IMR-90 (cell line): ENCODE measurements at regions not wholly inside any gene's neighbourhood (a gene's known extent, or its start where the extent isn't known, plus 50 kb on each side); places are given as distances from the start of the nearest gene placed in this dataset.

ENCODE experiments used
- ATAC-seq: fragments of 200-7000 bp; cut with Tn5 transposase; 2 replicates; pipeline ENCODE4 v1.9.1; 2020; ENCODE audit warnings: low read depth, mild to moderate bottlenecking, moderate library complexity
- BruUV-seq: library from RNA; stranded (reverse); fragments of 400-500 nt; replicated peaks from 2 replicates; lab custom pipeline; 2021; lab: Mats Ljungman, UMichigan
- CTCF ChIA-PET: fragments of 300-600 bp; formaldehyde crosslinking; extraction: SDS; loops from one replicate; lab custom pipeline; 2021; ENCODE audit warnings: antibody characterized with exemption; lab: Yijun Ruan, JAX
- POLR2A ChIA-PET: fragments of 300-600 bp; sonication (Branson Sonifier 250); formaldehyde crosslinking; loops from one replicate; lab custom pipeline; 2022; ENCODE audit warnings: antibody characterized with exemption; ENCODE audit not compliant: unreplicated experiment; lab: Charles Lee
- DNase-seq: peaks from one replicate; pipeline ENCODE4 v3.0.0; 2013
- H2AFZ ChIP-seq: replicated peaks from 2 replicates; pipeline ENCODE3; 2013; ENCODE audit warnings: low read length, mild to moderate bottlenecking; ENCODE audit not compliant: poor library complexity
- H2AK5ac ChIP-seq: 2 replicates; pipeline ENCODE4 v1.6.1; 2013; ENCODE audit warnings: low read depth, low read length, inconsistent platforms
- H2AK9ac ChIP-seq: replicated peaks from 2 replicates; pipeline ENCODE3; 2013; ENCODE audit warnings: mild to moderate bottlenecking, low read depth, low read length, moderate library complexity; ENCODE audit not compliant: poor library complexity
- H2BK120ac ChIP-seq: 2 replicates; pipeline ENCODE4 v1.6.1; 2013; ENCODE audit warnings: low read depth, low read length, inconsistent platforms
- H2BK15ac ChIP-seq: 3 replicates; pipeline ENCODE4 v1.6.1; 2013; ENCODE audit warnings: low read depth, low read length, inconsistent platforms
- H2BK20ac ChIP-seq: 2 replicates; pipeline ENCODE4 v1.6.1; 2013; ENCODE audit warnings: low read depth, mild to moderate bottlenecking, inconsistent platforms, low read length, moderate library complexity
- H2BK5ac ChIP-seq: 2 replicates; pipeline ENCODE4 v1.6.1; 2013; ENCODE audit warnings: mild to moderate bottlenecking, low read depth, low read length, inconsistent platforms; ENCODE audit not compliant: poor library complexity, severe bottlenecking
- H3K14ac ChIP-seq: replicated peaks from 2 replicates; pipeline ENCODE4 v1.6.1; 2013; ENCODE audit warnings: low read depth, low read length, inconsistent platforms
- H3K18ac ChIP-seq: 2 replicates; pipeline ENCODE4 v1.6.1; 2013; ENCODE audit warnings: low read depth, low read length, control low read depth
- H3K23ac ChIP-seq: 2 replicates; pipeline ENCODE4 v1.6.1; 2013; ENCODE audit warnings: low read depth, low read length, inconsistent platforms
- H3K27ac ChIP-seq: 2 replicates; pipeline ENCODE4 v1.5.1; 2013; ENCODE audit warnings: mild to moderate bottlenecking, control low read depth, low read length; ENCODE audit not compliant: insufficient read depth
- H3K27me3 ChIP-seq: 2 replicates; pipeline ENCODE4 v1.6.1; 2013; ENCODE audit warnings: low read length; ENCODE audit not compliant: control insufficient read depth, insufficient read depth
- H3K36me3 ChIP-seq: 2 replicates; pipeline ENCODE4 v1.6.1; 2013; ENCODE audit warnings: low read length, mixed read lengths; ENCODE audit not compliant: control insufficient read depth, insufficient read depth
- H3K4ac ChIP-seq: 2 replicates; pipeline ENCODE4 v1.6.1; 2013; ENCODE audit warnings: low read depth, low read length, inconsistent platforms
- H3K4me1 ChIP-seq: 2 replicates; pipeline ENCODE4 v1.6.1; 2013; ENCODE audit warnings: low read length, mixed read lengths; ENCODE audit not compliant: control insufficient read depth, insufficient read depth
- H3K4me2 ChIP-seq: 2 replicates; pipeline ENCODE4 v1.6.1; 2013; ENCODE audit warnings: low read depth, mild to moderate bottlenecking, control low read depth, low read length, moderate library complexity
- H3K4me3 ChIP-seq: 2 replicates; pipeline ENCODE4 v1.5.1; 2013; ENCODE audit warnings: low read depth, mild to moderate bottlenecking, control low read depth, low read length, moderate library complexity; ENCODE audit not compliant: insufficient read depth
- H3K56ac ChIP-seq: 2 replicates; pipeline ENCODE4 v1.6.1; 2013; ENCODE audit warnings: low read length, inconsistent platforms; ENCODE audit not compliant: insufficient read depth; ENCODE audit errors: extremely low read depth
- H3K79me1 ChIP-seq, 2 experiments: 2 replicates each; pipeline ENCODE4 v1.6.1; 2013; ENCODE audit warnings: low read length in 2 of 2, inconsistent platforms in 1 of 2, low read depth in 1 of 2
- H3K9ac ChIP-seq: 2 replicates; pipeline ENCODE4 v1.6.1; 2013; ENCODE audit warnings: low read depth, low read length, control low read depth
- H3K9me1 ChIP-seq: 2 replicates; pipeline ENCODE4 v1.6.1; 2013; ENCODE audit warnings: low read length, inconsistent platforms; ENCODE audit not compliant: insufficient read depth
- H3K9me3 ChIP-seq: 2 replicates; pipeline ENCODE4 v1.6.1; 2013; ENCODE audit warnings: low read length; ENCODE audit not compliant: control insufficient read depth, insufficient read depth
- H4K20me1 ChIP-seq: 2 replicates; pipeline ENCODE4 v1.6.1; 2013; ENCODE audit warnings: low read length, inconsistent platforms; ENCODE audit not compliant: insufficient read depth
- H4K5ac ChIP-seq: 2 replicates; pipeline ENCODE4 v1.6.1; 2013; ENCODE audit warnings: mild to moderate bottlenecking, low read depth, low read length, control low read depth
- H4K8ac ChIP-seq, 2 experiments: 2 replicates each; pipeline ENCODE4 v1.6.1; 2013; ENCODE audit warnings: low read depth in 2 of 2, low read length in 2 of 2, control low read depth in 1 of 2, inconsistent platforms in 1 of 2
- H4K91ac ChIP-seq: 2 replicates; pipeline ENCODE4 v1.6.1; 2013; ENCODE audit warnings: low read depth, low read length, inconsistent platforms; ENCODE audit not compliant: insufficient read depth
- BHLHE40 ChIP-seq: fragments of 150-350 bp; IDR thresholded peaks from 2 replicates; pipeline ENCODE4 v1.6.1; 2016; ENCODE audit warnings: mild to moderate bottlenecking, low read depth, low read length
- CEBPB ChIP-seq: IDR thresholded peaks from 2 replicates; pipeline ENCODE4 v1.6.1; 2012; ENCODE audit warnings: low read depth, low read length, improper control_type of control experiment
- NFE2L2 ChIP-seq: fragments of 150-350 bp; IDR thresholded peaks from 2 replicates; pipeline ENCODE4 v1.6.1; 2016; ENCODE audit warnings: low read depth, mild to moderate bottlenecking, low read length
- RAD21 ChIP-seq: IDR thresholded peaks from 2 replicates; pipeline ENCODE4 v1.6.1; 2012; ENCODE audit warnings: low read length, improper control_type of control experiment
- WGBS, 2 experiments: methylation state at CpG; one replicate each; pipeline versions ENCODE4 v1.1.5 to v1.1.7; 2013; ENCODE audit warnings: missing lambda C conversion rate in 2 of 2; ENCODE audit not compliant: insufficient read length in 1 of 2; ENCODE audit errors: extremely low coverage in 2 of 2; 5-methylcytosine and 5-hydroxymethylcytosine counted together
- dilution Hi-C: fragments of 300-500 bp; cut with HindIII; formaldehyde crosslinking; loops from one replicate; pipeline ENCODE4 v1.14.3; 2018; ENCODE audit warnings: low sequenced_read_pairs; ENCODE audit not compliant: unreplicated experiment
- in situ Hi-C: fragments of 300-500 bp; cut with MboI; formaldehyde crosslinking; loops from 3 replicates; pipeline ENCODE4 v1.14.3; 2019; ENCODE audit warnings: low sequenced_read_pairs, inconsistent platforms, mixed read lengths
- intact Hi-C: fragments of 100-400 bp; cut with micrococcal nuclease; formaldehyde crosslinking; loops from 2 replicates; pipeline ENCODE4 v1.10.0; 2022
- TF ChIP-seq, protein P1 (sequence below): conservative IDR thresholded peaks from 2 replicates; pipeline ENCODE4 v1.5.1; 2012; ENCODE audit warnings: mild to moderate bottlenecking, low read depth, low read length, improper control_type of control experiment

DNA sequence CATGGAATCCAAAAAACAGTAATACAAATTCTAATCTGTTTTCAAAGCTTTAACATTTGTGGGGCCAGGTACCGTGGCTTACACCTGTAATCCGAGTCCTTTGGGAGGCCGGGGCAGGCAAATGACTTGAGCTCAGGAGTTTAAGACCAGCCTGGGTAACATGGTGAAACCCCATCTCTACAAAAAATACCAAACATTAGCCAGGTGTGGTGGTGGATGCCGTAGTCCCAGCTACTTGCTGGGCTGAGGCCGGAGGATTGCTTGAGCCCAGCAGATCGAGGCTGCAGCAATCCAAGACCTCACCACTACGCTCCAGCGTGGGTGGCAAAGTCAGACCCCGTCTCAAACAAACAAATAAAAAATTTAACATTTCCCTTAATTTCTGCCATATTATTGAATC, 74.3 kb upstream of the SALL3 start:
- no peak overlapping the region for H2AK5ac ChIP-seq
- H3K27ac ChIP-seq: no peak overlapping the region
- H3K9ac ChIP-seq: no peak overlapping the region
- ATAC-seq (no peak), DNase-seq (no peak)
- no peaks in the 10 kb centered on the region for H4K20me1 ChIP-seq
- BruUV-seq: no TSS peak
- no peak overlapping the region for H3K18ac ChIP-seq
- H4K91ac ChIP-seq: no peak overlapping the region
- no peaks in the 10 kb centered on the region for H3K27me3 ChIP-seq
- H3K4me3 ChIP-seq: no peak overlapping the region
- no peak overlapping the region for H4K5ac ChIP-seq
- H3K4ac ChIP-seq: no peak overlapping the region
- H2AK9ac ChIP-seq: no peak overlapping the region
- H3K9me3 ChIP-seq: peaks cover 39% of the 10 kb centered on the region
- intact Hi-C loops (no loop called here), in situ Hi-C loops (no loop called here), dilution Hi-C loops (no loop called here)
- H3K4me2 ChIP-seq: no peak overlapping the region
- H3K23ac ChIP-seq: no peak overlapping the region
- no peak overlapping the region for H2AFZ ChIP-seq
- H2BK15ac ChIP-seq: no peak overlapping the region
- no peak overlapping the region for H2BK20ac ChIP-seq
- no peak overlapping the region for H3K14ac ChIP-seq
- POLR2A ChIA-PET: no interaction called here
- TF ChIP-seq, protein P1, sequence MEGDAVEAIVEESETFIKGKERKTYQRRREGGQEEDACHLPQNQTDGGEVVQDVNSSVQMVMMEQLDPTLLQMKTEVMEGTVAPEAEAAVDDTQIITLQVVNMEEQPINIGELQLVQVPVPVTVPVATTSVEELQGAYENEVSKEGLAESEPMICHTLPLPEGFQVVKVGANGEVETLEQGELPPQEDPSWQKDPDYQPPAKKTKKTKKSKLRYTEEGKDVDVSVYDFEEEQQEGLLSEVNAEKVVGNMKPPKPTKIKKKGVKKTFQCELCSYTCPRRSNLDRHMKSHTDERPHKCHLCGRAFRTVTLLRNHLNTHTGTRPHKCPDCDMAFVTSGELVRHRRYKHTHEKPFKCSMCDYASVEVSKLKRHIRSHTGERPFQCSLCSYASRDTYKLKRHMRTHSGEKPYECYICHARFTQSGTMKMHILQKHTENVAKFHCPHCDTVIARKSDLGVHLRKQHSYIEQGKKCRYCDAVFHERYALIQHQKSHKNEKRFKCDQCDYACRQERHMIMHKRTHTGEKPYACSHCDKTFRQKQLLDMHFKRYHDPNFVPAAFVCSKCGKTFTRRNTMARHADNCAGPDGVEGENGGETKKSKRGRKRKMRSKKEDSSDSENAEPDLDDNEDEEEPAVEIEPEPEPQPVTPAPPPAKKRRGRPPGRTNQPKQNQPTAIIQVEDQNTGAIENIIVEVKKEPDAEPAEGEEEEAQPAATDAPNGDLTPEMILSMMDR: no peak
- no peak for TF ChIP-seq BHLHE40
- TF ChIP-seq RAD21: no peak
- TF ChIP-seq CEBPB: no peak
- no peak for TF ChIP-seq NFE2L2
- no peaks in the 10 kb centered on the region for H3K4me1 ChIP-seq
- no peak overlapping the region for H2BK5ac ChIP-seq
- CTCF ChIA-PET: no interaction called here
- 80% methylated on average over 1 of the region's 9 CpGs; no CpG with 5 or more reads in 1 of the 2 experiments for WGBS, 2 experiments
- no peaks in the 10 kb centered on the region for H3K36me3 ChIP-seq
- H3K79me1 ChIP-seq: no peaks in the 10 kb centered on the region
- H4K8ac ChIP-seq: no peak overlapping the region
- H2BK120ac ChIP-seq: no peak overlapping the region
- no peak overlapping the region for H3K56ac ChIP-seq
- H3K9me1 ChIP-seq: no peaks in the 10 kb centered on the region
